CD4-positive, alpha-beta T cell (primary cell): ENCODE measurements at regions not wholly inside any gene's neighbourhood (a gene's known extent, or its start where the extent isn't known, plus 50 kb on each side); places are given as distances from the start of the nearest gene placed in this dataset.

Source experiments
- ATAC-seq: fragments of 200-7000 bp; cut with Tn5 transposase; one replicate; pipeline ENCODE4 v1.10.0; 2022; ENCODE audit warnings: mild to moderate bottlenecking; ENCODE audit not compliant: poor library complexity
- CTCF ChIA-PET: fragments of 350-600 bp; sonication (Branson Sonifier 250); formaldehyde crosslinking; loops from one replicate; lab custom pipeline; 2021; ENCODE audit warnings: antibody characterized with exemption, inconsistent platforms; lab: Charles Lee
- POLR2A ChIA-PET: fragments of 350-600 bp; sonication (Branson Sonifier 250); formaldehyde crosslinking; loops from one replicate; lab custom pipeline; 2021; ENCODE audit warnings: antibody characterized with exemption, inconsistent platforms; lab: Charles Lee
- DNase-seq, 14 experiments: peaks; one replicate each; pipeline ENCODE4 v3.0.0-alpha.2; 2013 to 2020; ENCODE audit warnings: mixed read lengths in 2 of 14
- H3K27ac ChIP-seq, 2 donors: one replicate each; pipeline versions ENCODE4 v1.5.1 to v1.7.0; 2013; ENCODE audit warnings: low read length in 2 of 2, low read depth in 1 of 2, mild to moderate bottlenecking in 1 of 2
- H3K27me3 ChIP-seq, 2 experiments: 1 replicate in 1 of 2; 2 replicates in 1 of 2; pipeline versions ENCODE4 v1.6.1 to v1.7.0; 2013; ENCODE audit warnings: low read length in 2 of 2, control low read depth in 1 of 2, mild to moderate bottlenecking in 1 of 2, moderate library complexity in 1 of 2; ENCODE audit not compliant: insufficient read depth in 2 of 2, control insufficient read depth in 1 of 2
- H3K36me3 ChIP-seq: one replicate; pipeline ENCODE4 v1.6.1; 2013; ENCODE audit warnings: low read length, control low read depth; ENCODE audit not compliant: insufficient read depth
- H3K4me1 ChIP-seq: one replicate; pipeline ENCODE4 v1.6.1; 2013; ENCODE audit warnings: low read length, control low read depth; ENCODE audit not compliant: insufficient read depth
- H3K4me3 ChIP-seq: one replicate; pipeline ENCODE4 v1.5.1; 2013; ENCODE audit warnings: mild to moderate bottlenecking, low read length, moderate library complexity
- H3K9me3 ChIP-seq, 2 experiments: 1 replicate in 1 of 2; 2 replicates in 1 of 2; pipeline versions ENCODE4 v1.6.1 to v1.7.0; 2013; ENCODE audit warnings: low read length in 2 of 2, mild to moderate bottlenecking in 2 of 2, control low read depth in 1 of 2, moderate library complexity in 1 of 2; ENCODE audit not compliant: control insufficient read depth in 1 of 2, insufficient read depth in 1 of 2
- H3K27ac Mint-ChIP-seq: one replicate; pipeline ENCODE4 v1.8.0; 2020; ENCODE audit warnings: mixed read lengths
- H3K27me3 Mint-ChIP-seq: one replicate; pipeline ENCODE4 v1.8.0; 2021; ENCODE audit warnings: mixed read lengths
- H3K36me3 Mint-ChIP-seq: one replicate; pipeline ENCODE4 v1.8.0; 2021; ENCODE audit warnings: low read depth, mixed read lengths
- H3K4me1 Mint-ChIP-seq: one replicate; pipeline ENCODE4 v1.8.0; 2021; ENCODE audit warnings: low read depth, mixed read lengths
- H3K4me3 Mint-ChIP-seq: one replicate; pipeline ENCODE4 v1.8.0; 2020; ENCODE audit warnings: mild to moderate bottlenecking, mixed read lengths
- H3K9me3 Mint-ChIP-seq: one replicate; pipeline ENCODE4 v1.8.0; 2020; ENCODE audit warnings: mixed read lengths
- intact Hi-C, 2 experiments: fragments of 100-400 bp; cut with DNase I in 1 of 2; cut with micrococcal nuclease in 1 of 2; formaldehyde crosslinking; loops; one replicate each; pipeline versions ENCODE4 v1.15.1 to v1.9.0; 2023 to 2025; cut with DNase I, micrococcal nuclease
- TF ChIP-seq, protein P1 (sequence below): fragments of 200-600 bp; IDR thresholded peaks from one replicate; pipeline ENCODE4 v1.8.0; 2022; ENCODE audit warnings: antibody characterized with exemption, mild to moderate bottlenecking

DNA sequence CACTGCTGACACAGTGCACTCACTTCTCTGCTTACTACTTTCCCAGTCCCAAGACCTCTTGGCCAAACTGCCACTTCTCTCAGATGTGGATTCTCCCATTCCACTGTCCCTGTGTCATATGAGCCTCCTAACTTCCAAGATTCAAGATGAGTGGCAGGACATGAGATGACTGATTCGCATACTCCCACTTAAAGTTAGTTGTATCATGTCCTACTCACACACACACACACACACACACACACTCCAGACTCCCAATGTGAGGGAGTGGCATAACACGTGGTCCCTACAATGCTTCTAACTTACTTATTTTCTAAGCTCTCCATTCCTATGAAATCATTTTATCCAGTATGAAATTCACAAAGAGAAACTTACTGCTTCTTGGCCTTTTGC is 67.0 kb upstream of the CAV2 start:
- Mint-ChIP-seq H3K4me3 (no peak overlapping the region), H3K27me3 (peaks cover 34% of the 10 kb centered on the region)
- CTCF ChIA-PET = interaction anchor here (0.9 kb wide), 1 partner anchor 10 kb away, joined by 3 read pairs; no protein-coding TSS in a partner anchor

DNA sequence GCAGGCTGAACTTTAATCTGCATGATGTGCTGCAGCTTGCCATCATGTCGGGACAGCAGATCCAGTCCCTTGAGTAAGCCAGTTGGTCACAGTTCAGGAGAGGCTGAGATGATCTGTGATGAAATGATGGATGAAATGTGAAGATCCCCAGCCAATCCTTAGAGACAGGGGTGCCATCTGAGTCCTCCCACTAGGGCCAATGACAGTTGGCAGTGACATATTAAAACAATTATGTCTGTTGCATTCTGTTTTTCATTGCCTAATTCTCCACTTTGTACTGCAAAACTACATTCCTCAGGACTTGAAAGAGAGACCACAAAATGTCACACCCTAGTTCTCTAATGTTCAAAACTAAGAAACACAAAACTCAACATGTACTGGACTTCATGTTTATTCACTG is 66.3 kb upstream of the CAV2 start:
- Mint-ChIP-seq H3K4me1 (no peaks in the 10 kb centered on the region), H3K27me3 (peaks cover 33% of the 10 kb centered on the region), H3K9me3 (no peaks in the 10 kb centered on the region), H3K4me3 (no peak overlapping the region), H3K27ac (no peak overlapping the region), H3K36me3 (no peaks in the 10 kb centered on the region)
- ATAC-seq (no peak), DNase-seq (no peak)
- ChIA-PET POLR2A (no interaction called here), CTCF (no interaction called here)
- H3K9me3 ChIP-seq = no peaks in the 10 kb centered on the region
- H3K27me3 ChIP-seq = peaks cover 0 to 6% of the 10 kb centered on the region in 2 experiments
- intact Hi-C loops = no loop called here
- no peak overlapping the region for H3K27ac ChIP-seq
- H3K4me3 ChIP-seq = no peak overlapping the region
- TF ChIP-seq, protein P1, sequence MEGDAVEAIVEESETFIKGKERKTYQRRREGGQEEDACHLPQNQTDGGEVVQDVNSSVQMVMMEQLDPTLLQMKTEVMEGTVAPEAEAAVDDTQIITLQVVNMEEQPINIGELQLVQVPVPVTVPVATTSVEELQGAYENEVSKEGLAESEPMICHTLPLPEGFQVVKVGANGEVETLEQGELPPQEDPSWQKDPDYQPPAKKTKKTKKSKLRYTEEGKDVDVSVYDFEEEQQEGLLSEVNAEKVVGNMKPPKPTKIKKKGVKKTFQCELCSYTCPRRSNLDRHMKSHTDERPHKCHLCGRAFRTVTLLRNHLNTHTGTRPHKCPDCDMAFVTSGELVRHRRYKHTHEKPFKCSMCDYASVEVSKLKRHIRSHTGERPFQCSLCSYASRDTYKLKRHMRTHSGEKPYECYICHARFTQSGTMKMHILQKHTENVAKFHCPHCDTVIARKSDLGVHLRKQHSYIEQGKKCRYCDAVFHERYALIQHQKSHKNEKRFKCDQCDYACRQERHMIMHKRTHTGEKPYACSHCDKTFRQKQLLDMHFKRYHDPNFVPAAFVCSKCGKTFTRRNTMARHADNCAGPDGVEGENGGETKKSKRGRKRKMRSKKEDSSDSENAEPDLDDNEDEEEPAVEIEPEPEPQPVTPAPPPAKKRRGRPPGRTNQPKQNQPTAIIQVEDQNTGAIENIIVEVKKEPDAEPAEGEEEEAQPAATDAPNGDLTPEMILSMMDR = no peak
- H3K36me3 ChIP-seq = no peaks in the 10 kb centered on the region
- no peaks in the 10 kb centered on the region for H3K4me1 ChIP-seq

More for the DNA sequence above, 67.0 kb upstream of the CAV2 start:
- POLR2A ChIA-PET = no interaction called here
- intact Hi-C loops = no loop called here
- no peaks in the 10 kb centered on the region for H3K9me3 ChIP-seq
- DNase-seq = no peak
- no peaks in the 10 kb centered on the region for H3K4me1 Mint-ChIP-seq
- H3K27ac Mint-ChIP-seq = no peak overlapping the region
- no peaks in the 10 kb centered on the region for H3K9me3 Mint-ChIP-seq
- H3K27me3 ChIP-seq = peaks cover 0 to 6% of the 10 kb centered on the region in 2 experiments
- TF ChIP-seq, protein P1 = no peak
- no peaks in the 10 kb centered on the region for H3K36me3 ChIP-seq
- no peaks in the 10 kb centered on the region for H3K4me1 ChIP-seq
- no peak for ATAC-seq
- no peaks in the 10 kb centered on the region for H3K36me3 Mint-ChIP-seq
- H3K4me3 ChIP-seq = no peak overlapping the region
- H3K27ac ChIP-seq = no peak overlapping the region

DNA sequence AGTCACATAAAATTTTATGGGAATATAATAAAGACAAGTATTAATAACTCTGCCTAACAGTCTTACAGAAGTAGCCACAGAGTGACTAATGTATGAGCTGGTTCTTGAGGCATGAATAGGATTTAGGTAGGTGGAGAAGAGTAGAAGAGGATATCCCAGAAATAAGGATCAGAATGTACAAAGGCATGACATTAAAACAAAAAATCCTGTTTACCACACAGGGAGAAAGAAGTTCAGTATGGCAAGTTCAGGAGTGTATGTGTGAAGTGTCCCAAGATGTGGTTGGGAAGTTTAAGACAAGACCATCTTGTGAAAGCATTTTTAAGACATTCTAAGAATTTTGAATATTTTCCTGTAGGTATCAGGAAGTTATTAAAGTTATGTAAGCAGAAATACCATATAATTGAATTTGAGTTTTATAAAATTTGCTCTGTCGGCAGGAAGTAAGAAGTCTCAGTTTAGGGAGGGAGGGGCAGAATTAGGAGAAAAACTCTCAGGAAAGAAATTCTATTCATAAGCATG is 64.7 kb upstream of the CAV2 start:
- intact Hi-C loops = no loop called here
- peaks cover 0 to 6% of the 10 kb centered on the region in 2 experiments for H3K27me3 ChIP-seq
- H3K9me3 Mint-ChIP-seq = no peaks in the 10 kb centered on the region
- TF ChIP-seq, protein P1 = no peak
- no peaks in the 10 kb centered on the region for H3K36me3 ChIP-seq
- H3K4me3 ChIP-seq = no peak overlapping the region
- H3K27me3 Mint-ChIP-seq = peaks cover 31% of the 10 kb centered on the region
- ChIA-PET POLR2A (no interaction called here), CTCF (no interaction called here)
- H3K27ac Mint-ChIP-seq = no peak overlapping the region
- H3K4me1 ChIP-seq = no peaks in the 10 kb centered on the region
- H3K9me3 ChIP-seq = no peaks in the 10 kb centered on the region
- DNase-seq (no peak), ATAC-seq (no peak)
- H3K4me1 Mint-ChIP-seq = no peaks in the 10 kb centered on the region
- H3K4me3 Mint-ChIP-seq = no peak overlapping the region
- no peak overlapping the region for H3K27ac ChIP-seq
- H3K36me3 Mint-ChIP-seq = no peaks in the 10 kb centered on the region
